Right lobe of liver (tissue), 4 donors: ENCODE measurements at regions not wholly inside any gene's neighbourhood (a gene's known extent, or its start where the extent isn't known, plus 50 kb on each side); places are given as distances from the start of the nearest gene placed in this dataset.

ENCODE experiments used
- POLR2A ChIP-seq: fragments of 450-650 bp; IDR thresholded peaks from one replicate; pipeline ENCODE4 v1.6.1; 2017; ENCODE audit warnings: antibody characterized with exemption, mild to moderate bottlenecking
- TF ChIP-seq, protein P1 (sequence below), 4 donors: fragments of 200-600 bp in 3 of 4; fragments of 450-650 bp in 1 of 4; IDR thresholded peaks; one replicate each; pipeline versions ENCODE4 v1.5.1 to v1.8.0; 2016 to 2022; ENCODE audit warnings: antibody characterized with exemption in 4 of 4, mild to moderate bottlenecking in 2 of 4
- donor health status: DM: no; HTN: no; CAD: no.
- donor health status: DM: no; HTN: no; CAD: no.
- donor health status: DM: no; HTN: yes; CAD: no.

DNA sequence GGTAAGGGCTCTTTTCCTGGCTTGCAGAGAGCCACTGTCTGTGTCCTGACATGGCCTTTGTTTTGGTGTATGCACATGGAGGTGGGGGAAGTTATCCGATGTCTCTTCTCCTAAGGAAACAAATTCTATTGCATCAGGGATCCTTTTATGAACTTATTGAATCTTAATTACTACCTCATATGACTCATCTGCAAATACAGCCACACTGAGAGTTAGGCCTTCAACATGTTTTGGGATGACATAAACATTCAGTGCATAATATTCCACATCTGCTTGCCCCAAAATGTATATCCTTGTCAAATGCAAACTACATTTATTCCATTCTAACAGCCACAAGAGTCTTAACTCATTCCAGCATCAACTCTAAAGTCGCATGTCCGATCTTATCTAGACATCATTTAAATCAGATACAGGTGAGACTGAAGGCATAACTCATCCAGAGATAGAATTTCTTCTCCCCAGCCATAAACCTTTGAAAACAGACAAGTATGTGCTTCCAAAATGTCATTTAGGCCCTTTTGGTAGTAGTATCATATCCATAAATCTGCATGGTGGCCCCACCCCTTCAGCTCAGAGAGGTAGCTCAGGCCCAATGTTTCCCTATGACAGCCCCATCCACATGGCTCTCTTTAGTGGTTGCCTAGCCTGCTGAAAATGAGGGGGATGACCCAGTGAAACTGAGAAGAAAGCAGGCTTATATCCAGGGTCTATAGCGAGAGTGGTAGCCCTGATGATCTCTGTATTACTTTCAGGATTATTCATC is 289.5 kb upstream of the ALCAM start:
- TF ChIP-seq, protein P1, sequence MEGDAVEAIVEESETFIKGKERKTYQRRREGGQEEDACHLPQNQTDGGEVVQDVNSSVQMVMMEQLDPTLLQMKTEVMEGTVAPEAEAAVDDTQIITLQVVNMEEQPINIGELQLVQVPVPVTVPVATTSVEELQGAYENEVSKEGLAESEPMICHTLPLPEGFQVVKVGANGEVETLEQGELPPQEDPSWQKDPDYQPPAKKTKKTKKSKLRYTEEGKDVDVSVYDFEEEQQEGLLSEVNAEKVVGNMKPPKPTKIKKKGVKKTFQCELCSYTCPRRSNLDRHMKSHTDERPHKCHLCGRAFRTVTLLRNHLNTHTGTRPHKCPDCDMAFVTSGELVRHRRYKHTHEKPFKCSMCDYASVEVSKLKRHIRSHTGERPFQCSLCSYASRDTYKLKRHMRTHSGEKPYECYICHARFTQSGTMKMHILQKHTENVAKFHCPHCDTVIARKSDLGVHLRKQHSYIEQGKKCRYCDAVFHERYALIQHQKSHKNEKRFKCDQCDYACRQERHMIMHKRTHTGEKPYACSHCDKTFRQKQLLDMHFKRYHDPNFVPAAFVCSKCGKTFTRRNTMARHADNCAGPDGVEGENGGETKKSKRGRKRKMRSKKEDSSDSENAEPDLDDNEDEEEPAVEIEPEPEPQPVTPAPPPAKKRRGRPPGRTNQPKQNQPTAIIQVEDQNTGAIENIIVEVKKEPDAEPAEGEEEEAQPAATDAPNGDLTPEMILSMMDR (IDR thresholded peaks at IDR 0.05), result no peak
- no peak for TF ChIP-seq POLR2A
